ENCODE measurements at regions not wholly inside any gene's neighbourhood (a gene's known extent, or its start where the extent isn't known, plus 50 kb on each side); places are given as distances from the start of the nearest gene placed in this dataset.

- DNase-seq (no peak), ATAC-seq (no peak)
- no peak for TF ChIP-seq CTCF (IDR thresholded peaks at IDR 0.05)
- H3K4me3 ChIP-seq = no peak overlapping the region
- no peaks in the 10 kb centered on the region for H3K9me3 ChIP-seq
- intact Hi-C loops (cut with DNase I, micrococcal nuclease) = no loop called here
- no peaks in the 10 kb centered on the region for H3K4me1 ChIP-seq (ENCODE audit: low read depth)
- no peaks in the 10 kb centered on the region for H3K36me3 ChIP-seq (ENCODE audit: low read depth)
Measured at GRCh38 chr2:12616456-12617156, 100.1 kb upstream of the TRIB2 start.

GRCh38 chr2:12617366-12617765 is 99.4 kb upstream of the TRIB2 start:
- no peak overlapping the region for H3K4me3 ChIP-seq
- no peak for ATAC-seq
- no peak for TF ChIP-seq CTCF (IDR thresholded peaks at IDR 0.05)

GRCh38 chr2:12617853-12618252 is 98.9 kb upstream of the TRIB2 start:
- H3K4me1 ChIP-seq (ENCODE audit: low read depth) = no peaks in the 10 kb centered on the region
- ATAC-seq (no peak), DNase-seq (no peak)
- intact Hi-C loops (cut with DNase I, micrococcal nuclease) = no loop called here
- H3K4me3 ChIP-seq = no peak overlapping the region
- TF ChIP-seq CTCF (IDR thresholded peaks at IDR 0.05) = no peak
- no peaks in the 10 kb centered on the region for H3K36me3 ChIP-seq (ENCODE audit: low read depth)
- no peaks in the 10 kb centered on the region for H3K9me3 ChIP-seq

More at GRCh38 chr2:12617366-12617765, 99.4 kb upstream of the TRIB2 start:
- no peak for DNase-seq
- intact Hi-C loops (cut with DNase I, micrococcal nuclease) = no loop called here
- Histone ChIP-seq H3K9me3 (no peaks in the 10 kb centered on the region), H3K36me3 (ENCODE audit: low read depth) (no peaks in the 10 kb centered on the region), H3K4me1 (ENCODE audit: low read depth) (no peaks in the 10 kb centered on the region)

- Histone ChIP-seq H3K9me3 (no peaks in the 10 kb centered on the region), H3K4me3 (no peak overlapping the region), H3K4me1 (ENCODE audit: low read depth) (no peaks in the 10 kb centered on the region), H3K36me3 (ENCODE audit: low read depth) (no peaks in the 10 kb centered on the region)
- DNase-seq (no peak), ATAC-seq (no peak)
- intact Hi-C loops (cut with DNase I, micrococcal nuclease) = no loop called here
- TF ChIP-seq CTCF (IDR thresholded peaks at IDR 0.05) = no peak
Measured at GRCh38 chr2:12618576-12618975, 98.2 kb upstream of the TRIB2 start.

GRCh38 chr2:12619975-12620374 is 96.8 kb upstream of the TRIB2 start:
- Histone ChIP-seq H3K4me1 (ENCODE audit: low read depth) (no peaks in the 10 kb centered on the region), H3K4me3 (no peak overlapping the region), H3K9me3 (no peaks in the 10 kb centered on the region), H3K36me3 (ENCODE audit: low read depth) (no peaks in the 10 kb centered on the region)
- no peak for TF ChIP-seq CTCF (IDR thresholded peaks at IDR 0.05)
- peak in 1 of 3 donors; percentile 48 for DNase-seq
- intact Hi-C loops (cut with DNase I, micrococcal nuclease) = no loop called here
- ATAC-seq = peak; percentile 21

- TF ChIP-seq CTCF (IDR thresholded peaks at IDR 0.05) = no peak
- DNase-seq (no peak), ATAC-seq (no peak)
- no peak overlapping the region for H3K4me3 ChIP-seq
- no peaks in the 10 kb centered on the region for H3K9me3 ChIP-seq
- intact Hi-C loops (cut with DNase I, micrococcal nuclease) = no loop called here
- no peaks in the 10 kb centered on the region for H3K4me1 ChIP-seq (ENCODE audit: low read depth)
- H3K36me3 ChIP-seq (ENCODE audit: low read depth) = no peaks in the 10 kb centered on the region
Measured at GRCh38 chr2:12620759-12621158, 96.0 kb upstream of the TRIB2 start.

All from mucosa of descending colon (tissue), 3 donors.